Kidney (tissue), 13 donors: ENCODE measurements at regions not wholly inside any gene's neighbourhood (a gene's known extent, or its start where the extent isn't known, plus 50 kb on each side); places are given as distances from the start of the nearest gene placed in this dataset.

ENCODE experiments used
- DNase-seq, 5 donors: peaks; one replicate each; pipeline ENCODE4 v3.0.0-alpha.2; 2013 to 2020
- FAIRE-seq: peaks from 2 replicates; lab custom pipeline; 2012; peaks lifted over from hg19 to GRCh38; lab: Jason Lieb, UNC
- H3K27ac ChIP-seq, 2 donors: one replicate each; pipeline ENCODE4 v1.7.0; 2013; ENCODE audit warnings: low read depth in 2 of 2, low read length in 2 of 2, inconsistent platforms in 1 of 2
- H3K27me3 ChIP-seq: one replicate; pipeline ENCODE4 v1.7.1; 2013; ENCODE audit warnings: low read length, inconsistent platforms; ENCODE audit not compliant: control insufficient read depth, insufficient read depth
- H3K36me3 ChIP-seq, 3 donors: one replicate each; pipeline versions ENCODE4 v1.7.0 to v1.7.1; 2013; ENCODE audit warnings: low read length in 3 of 3, control low read depth in 1 of 3, inconsistent platforms in 1 of 3; ENCODE audit not compliant: insufficient read depth in 3 of 3, control insufficient read depth in 2 of 3
- H3K4me1 ChIP-seq, 3 donors: one replicate each; pipeline versions ENCODE4 v1.7.0 to v1.7.1; 2013; ENCODE audit warnings: low read length in 3 of 3, inconsistent platforms in 1 of 3, low read depth in 1 of 3; ENCODE audit not compliant: control insufficient read depth in 2 of 3, insufficient read depth in 2 of 3
- H3K4me3 ChIP-seq, 3 donors: one replicate each; pipeline versions ENCODE4 v1.7.0 to v1.8.1; 2013; ENCODE audit warnings: low read length in 3 of 3, control low read depth in 1 of 3, inconsistent platforms in 1 of 3
- H3K9ac ChIP-seq, 3 donors: one replicate each; pipeline versions ENCODE4 v1.7.0 to v1.7.1; 2013; ENCODE audit warnings: low read length in 3 of 3, control low read depth in 1 of 3, inconsistent platforms in 1 of 3
- H3K9me3 ChIP-seq, 3 donors: one replicate each; pipeline versions ENCODE4 v1.7.0 to v1.7.1; 2013; ENCODE audit warnings: low read length in 3 of 3, control low read depth in 1 of 3, inconsistent platforms in 1 of 3; ENCODE audit not compliant: control insufficient read depth in 2 of 3, insufficient read depth in 1 of 3
- CTCF ChIP-seq: IDR thresholded peaks from 3 replicates; pipeline ENCODE4 v1.5.1; 2012; ENCODE audit warnings: mild to moderate bottlenecking, moderate library complexity, borderline replicate concordance; ENCODE audit not compliant: insufficient read depth; ENCODE audit errors: extremely low read depth
- intact Hi-C: fragments of 100-400 bp; cut with DNase I; formaldehyde crosslinking; loops from one replicate; pipeline ENCODE4 v1.11.1; 2022
- donor health status: control.
- donor health status: control.
- donor health status: control.
- donor health status: control.
- donor health status: control.
- donor health status: DM: yes; HTN: yes; CAD: no.
- donor health status: Normal renal cell carcinoma (clear cell type).

- no peaks in the 10 kb centered on the region for H3K9me3 ChIP-seq
- no peaks in the 10 kb centered on the region for H3K36me3 ChIP-seq
- H3K27me3 ChIP-seq: no peaks in the 10 kb centered on the region
- no peak overlapping the region for H3K4me3 ChIP-seq
- intact Hi-C loops: no loop called here
- TF ChIP-seq CTCF: no peak
- FAIRE-seq: no peak
- DNase-seq: no peak
- H3K4me1 ChIP-seq: no peaks in the 10 kb centered on the region
- no peak overlapping the region for H3K9ac ChIP-seq
- H3K27ac ChIP-seq: no peak overlapping the region
Measured at GRCh38 chr4:132502096-132502552, 647.0 kb upstream of the PCDH10 start.

DNA sequence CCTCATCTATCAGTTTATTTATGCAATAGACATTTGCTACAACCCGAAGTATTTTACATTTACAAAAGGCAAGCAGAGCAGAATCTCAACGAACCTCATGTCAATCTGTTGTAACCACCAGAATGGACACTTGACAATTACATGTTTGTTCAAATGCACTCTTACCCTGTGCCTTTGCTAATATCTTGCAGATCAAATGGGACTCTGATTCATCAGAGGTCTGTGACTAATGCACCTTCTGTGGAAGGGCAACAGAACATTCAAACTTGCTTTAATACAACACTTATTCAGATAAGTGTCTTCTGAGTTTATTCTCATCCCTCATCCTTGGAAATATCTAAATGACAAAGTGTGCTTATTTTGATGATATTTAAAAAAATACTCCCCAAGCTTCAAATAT is 644.7 kb upstream of the PCDH10 start:
- H3K4me1 ChIP-seq: no peaks in the 10 kb centered on the region
- no peak for TF ChIP-seq CTCF
- intact Hi-C loops: no loop called here
- H3K9ac ChIP-seq: no peak overlapping the region
- H3K27ac ChIP-seq: no peak overlapping the region
- H3K36me3 ChIP-seq: no peaks in the 10 kb centered on the region
- FAIRE-seq (no peak), DNase-seq (no peak)
- H3K9me3 ChIP-seq: no peaks in the 10 kb centered on the region
- no peak overlapping the region for H3K4me3 ChIP-seq
- no peaks in the 10 kb centered on the region for H3K27me3 ChIP-seq

- H3K27ac ChIP-seq: no peak overlapping the region
- H3K9ac ChIP-seq: no peak overlapping the region
- no peaks in the 10 kb centered on the region for H3K36me3 ChIP-seq
- no peaks in the 10 kb centered on the region for H3K4me1 ChIP-seq
- intact Hi-C loops: no loop called here
- DNase-seq (no peak), FAIRE-seq (peak; percentile 81)
- no peaks in the 10 kb centered on the region for H3K27me3 ChIP-seq
- TF ChIP-seq CTCF: no peak
- H3K4me3 ChIP-seq: no peak overlapping the region
- H3K9me3 ChIP-seq: no peaks in the 10 kb centered on the region
Measured at GRCh38 chr4:132506568-132506967, 642.5 kb upstream of the PCDH10 start.

GRCh38 chr4:132513491-132513890 is 635.6 kb upstream of the PCDH10 start:
- intact Hi-C loops: no loop called here
- FAIRE-seq: no peak
- no peak overlapping the region for H3K27ac ChIP-seq

More at GRCh38 chr4:132513491-132513890, 635.6 kb upstream of the PCDH10 start:
- no peak for TF ChIP-seq CTCF
- no peak overlapping the region for H3K9ac ChIP-seq
- H3K27me3 ChIP-seq: no peaks in the 10 kb centered on the region
- no peaks in the 10 kb centered on the region for H3K9me3 ChIP-seq
- H3K36me3 ChIP-seq: no peaks in the 10 kb centered on the region
- no peaks in the 10 kb centered on the region for H3K4me1 ChIP-seq
- no peak overlapping the region for H3K4me3 ChIP-seq
- no peak for DNase-seq
